Nephron (organoid): ENCODE measurements at regions not wholly inside any gene's neighbourhood (a gene's known extent, or its start where the extent isn't known, plus 50 kb on each side); places are given as distances from the start of the nearest gene placed in this dataset.

Experiments
- H3K27ac Mint-ChIP-seq, 3 experiments: 2 replicates each; pipeline ENCODE4 v1.8.0; 2020; ENCODE audit warnings: mixed read lengths in 3 of 3, mild to moderate bottlenecking in 2 of 3, moderate library complexity in 1 of 3
- H3K27me3 Mint-ChIP-seq: 2 replicates; pipeline ENCODE4 v1.8.0; 2021; ENCODE audit warnings: low read depth, mild to moderate bottlenecking, moderate library complexity, mixed read lengths
- H3K36me3 Mint-ChIP-seq: 2 replicates; pipeline ENCODE4 v1.8.0; 2020; ENCODE audit warnings: low read depth, mixed read lengths
- H3K4me1 Mint-ChIP-seq: 2 replicates; pipeline ENCODE4 v1.8.0; 2020; ENCODE audit warnings: mixed read lengths
- H3K4me3 Mint-ChIP-seq, 3 experiments: 2 replicates each; pipeline ENCODE4 v1.8.0; 2020; ENCODE audit warnings: mild to moderate bottlenecking in 3 of 3, mixed read lengths in 3 of 3, moderate library complexity in 2 of 3
- H3K9me3 Mint-ChIP-seq: 2 replicates; pipeline ENCODE4 v1.8.0; 2020; ENCODE audit warnings: mixed read lengths
- CTCF ChIP-seq, 3 experiments: fragments of 200-600 bp; sonication (generic); IDR thresholded peaks; one replicate each; pipeline ENCODE4 v1.5.0; 2021; ENCODE audit warnings: antibody characterized with exemption in 3 of 3; ENCODE audit not compliant: unreplicated experiment in 3 of 3

GRCh38 chr18:34122724-34123334 lies 101.9 kb downstream of the NOL4 start:
- Mint-ChIP-seq H3K9me3 (no peaks in the 10 kb centered on the region), H3K4me3 (no peak overlapping the region), H3K27ac (peak overlapping the region in 2 of 3 experiments; percentile 18 to 82), H3K27me3 (no peaks in the 10 kb centered on the region), H3K4me1 (peaks cover 11% of the 10 kb centered on the region), H3K36me3 (no peaks in the 10 kb centered on the region)
- TF ChIP-seq CTCF (IDR thresholded peaks at IDR 0.05; ENCODE audit: unreplicated experiment in 3 of 3) = peak; percentile 90 to 95 (median 95)

GRCh38 chr18:34121200-34121721 lies 103.5 kb downstream of the NOL4 start:
- no peak for TF ChIP-seq CTCF (IDR thresholded peaks at IDR 0.05; ENCODE audit: unreplicated experiment in 3 of 3)
- Mint-ChIP-seq H3K9me3 (no peaks in the 10 kb centered on the region), H3K4me1 (peaks cover 11% of the 10 kb centered on the region), H3K27me3 (no peaks in the 10 kb centered on the region), H3K27ac (peak overlapping the region; percentile 67 to 91 (median 83)), H3K4me3 (peak overlapping the region in 1 of 3 experiments; percentile 5), H3K36me3 (no peaks in the 10 kb centered on the region)

DNA sequence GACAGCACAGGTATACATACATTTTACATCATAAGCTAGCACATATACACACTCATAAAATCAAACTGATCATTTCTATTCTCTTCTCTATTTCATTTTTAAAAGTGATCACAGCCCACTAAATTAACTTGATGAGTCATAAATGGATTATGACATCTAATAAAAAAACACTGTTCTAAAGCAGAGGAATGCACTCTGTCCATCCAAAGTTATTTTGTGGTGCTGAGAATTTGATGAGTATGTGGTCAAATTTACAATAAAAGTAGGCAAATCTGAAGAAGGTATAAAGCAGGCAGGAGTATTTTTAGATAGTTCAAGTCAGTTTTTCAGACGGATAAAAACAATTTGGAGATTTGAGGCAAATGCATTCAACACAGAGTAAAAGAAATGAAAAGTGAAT lies 104.4 kb downstream of the NOL4 start:
- Mint-ChIP-seq H3K4me1 (peaks cover 11% of the 10 kb centered on the region), H3K9me3 (no peaks in the 10 kb centered on the region), H3K27me3 (no peaks in the 10 kb centered on the region), H3K27ac (peak overlapping the region; percentile 48 to 83 (median 59)), H3K4me3 (no peak overlapping the region), H3K36me3 (no peaks in the 10 kb centered on the region)
- no peak for TF ChIP-seq CTCF (IDR thresholded peaks at IDR 0.05; ENCODE audit: unreplicated experiment in 3 of 3)

DNA sequence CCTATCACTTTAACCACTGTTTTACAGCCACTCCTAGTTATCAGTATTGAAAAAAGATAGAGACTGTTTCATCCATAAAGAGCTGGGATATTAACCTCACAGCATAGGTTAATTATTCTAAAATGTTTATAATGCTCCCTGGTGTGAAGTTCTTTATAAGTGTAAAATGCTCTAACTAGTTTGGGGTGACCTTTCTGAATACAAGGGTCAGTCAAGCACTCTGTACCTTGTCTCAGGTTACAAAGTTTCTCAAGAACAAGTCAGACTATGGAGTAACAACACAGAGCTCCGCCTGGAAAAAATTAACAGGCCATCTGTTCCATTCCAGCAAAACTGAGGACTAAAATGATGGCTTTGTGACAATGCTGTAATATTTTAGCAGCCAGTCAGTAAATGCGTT lies 107.4 kb downstream of the NOL4 start:
- no peaks in the 10 kb centered on the region for H3K9me3 Mint-ChIP-seq

GRCh38 chr18:34115409-34116081 lies 109.2 kb downstream of the NOL4 start:
- Mint-ChIP-seq H3K4me3 (no peak overlapping the region), H3K9me3 (no peaks in the 10 kb centered on the region), H3K36me3 (no peaks in the 10 kb centered on the region), H3K27me3 (no peaks in the 10 kb centered on the region), H3K27ac (no peak overlapping the region), H3K4me1 (peaks cover 4% of the 10 kb centered on the region)
- TF ChIP-seq CTCF (IDR thresholded peaks at IDR 0.05; ENCODE audit: unreplicated experiment in 3 of 3) = no peak

More for the DNA sequence above, 107.4 kb downstream of the NOL4 start:
- Mint-ChIP-seq H3K4me3 (no peak overlapping the region), H3K27me3 (no peaks in the 10 kb centered on the region), H3K36me3 (no peaks in the 10 kb centered on the region), H3K27ac (peak overlapping the region; percentile 29 to 88 (median 57)), H3K4me1 (peaks cover 11% of the 10 kb centered on the region)
- no peak for TF ChIP-seq CTCF (IDR thresholded peaks at IDR 0.05; ENCODE audit: unreplicated experiment in 3 of 3)
